ENCODE measurements at regions not wholly inside any gene's neighbourhood (a gene's known extent, or its start where the extent isn't known, plus 50 kb on each side); places are given as distances from the start of the nearest gene placed in this dataset.

DNA sequence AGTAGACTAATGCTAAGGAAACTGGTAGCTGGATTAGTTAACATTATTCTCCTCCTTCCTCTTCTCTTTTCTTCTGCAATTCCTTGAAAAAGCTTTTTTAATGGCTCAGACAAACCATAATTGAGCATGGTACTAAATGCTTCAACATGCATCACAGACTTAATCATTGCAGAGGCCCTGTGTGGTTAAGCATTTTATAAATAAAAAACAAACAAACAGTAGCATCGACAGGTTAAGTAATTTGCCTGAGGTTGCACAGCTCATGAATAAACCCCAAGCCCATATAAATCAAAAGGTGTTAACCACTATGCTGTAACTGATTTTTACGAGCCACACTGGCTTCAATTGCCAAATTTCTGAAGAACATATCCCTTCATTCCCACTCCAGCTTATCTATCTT is 462.1 kb downstream of the LMO4 start:
- no peak for DNase-seq

DNA sequence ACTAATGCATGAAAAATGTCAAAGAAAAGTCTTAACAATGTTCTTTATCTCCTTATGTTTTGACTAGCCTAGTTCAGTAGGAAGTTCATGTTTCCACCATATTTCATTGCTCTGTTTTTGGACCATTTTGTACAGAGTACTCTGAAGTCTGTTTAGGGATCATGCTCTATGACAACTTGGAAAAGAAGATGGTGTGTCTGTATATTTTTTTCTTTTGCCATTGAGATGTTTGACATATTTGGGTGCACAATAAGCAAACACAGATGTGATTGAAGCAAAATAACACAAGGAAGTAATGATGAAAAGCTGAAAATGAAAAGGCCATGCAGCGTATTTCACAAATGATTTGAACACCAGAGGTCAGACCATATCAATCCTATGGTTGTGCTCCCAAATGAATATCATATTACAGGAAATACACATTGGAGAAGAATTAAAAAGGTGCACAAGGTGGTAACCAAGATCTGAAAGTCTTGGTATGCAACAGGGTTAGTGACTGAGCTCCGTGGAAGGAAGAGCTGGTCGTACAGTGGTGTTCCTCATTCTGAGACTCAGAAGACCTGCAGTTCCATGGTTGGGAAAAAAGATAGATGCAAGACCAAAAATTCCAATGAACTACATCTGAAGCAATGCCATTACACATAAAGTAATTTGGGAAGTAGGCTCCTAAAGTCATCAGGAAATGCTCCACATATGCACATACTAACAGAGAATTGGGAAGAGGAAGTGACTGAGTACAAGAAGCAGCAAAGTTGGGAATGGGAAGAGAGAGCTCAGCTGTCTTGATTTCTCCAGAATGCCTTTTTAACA is 463.5 kb downstream of the LMO4 start:
- no peak for DNase-seq

GRCh38 chr1:87794788-87795614 is 466.3 kb downstream of the LMO4 start:
- DNase-seq, result no peak

GRCh38 chr1:87795615-87796337 is 467.1 kb downstream of the LMO4 start:
- no peak for DNase-seq

GRCh38 chr1:87796471-87796901 is 467.8 kb downstream of the LMO4 start:
- no peak for DNase-seq

GRCh38 chr1:87799451-87799850 is 470.8 kb downstream of the LMO4 start:
- no peak for DNase-seq

DNA sequence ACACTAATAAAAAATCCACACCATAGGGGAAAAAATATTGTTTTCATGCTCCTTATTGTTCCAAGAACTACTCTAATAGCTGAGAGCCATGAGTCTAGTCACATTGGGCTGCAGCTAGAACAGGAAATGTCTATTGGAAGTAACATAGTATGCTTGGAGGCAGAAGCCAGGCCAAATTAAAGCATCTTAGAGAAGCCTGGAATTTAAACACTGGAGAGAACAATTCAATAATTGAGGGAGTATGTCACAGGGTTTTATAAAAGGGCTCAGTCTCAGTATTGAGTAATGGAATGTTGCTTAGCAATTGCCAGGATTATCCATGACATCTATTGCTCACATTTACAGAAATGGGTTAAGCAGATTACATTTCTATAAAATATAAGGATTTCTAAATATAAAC is 471.3 kb downstream of the LMO4 start:
- DNase-seq, result no peak

DNA sequence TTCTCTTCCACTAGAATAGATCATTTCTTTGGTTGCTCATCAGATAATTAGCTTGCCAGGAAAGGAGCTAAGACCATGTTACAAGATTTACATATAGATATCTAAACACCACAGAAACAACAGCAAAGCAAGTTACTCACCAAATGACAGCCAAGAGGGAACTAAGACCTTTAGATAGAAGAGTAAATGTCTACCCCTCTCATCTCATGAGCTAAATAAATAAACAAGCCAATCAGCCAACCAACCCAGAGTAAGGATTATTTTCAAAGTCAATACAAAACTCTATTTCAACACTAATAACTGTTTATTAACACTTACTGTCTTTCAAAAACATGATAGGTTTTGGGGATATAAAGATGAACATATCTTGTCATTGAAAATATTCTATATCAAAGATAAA is 474.7 kb downstream of the LMO4 start:
- DNase-seq, result no peak

DNA sequence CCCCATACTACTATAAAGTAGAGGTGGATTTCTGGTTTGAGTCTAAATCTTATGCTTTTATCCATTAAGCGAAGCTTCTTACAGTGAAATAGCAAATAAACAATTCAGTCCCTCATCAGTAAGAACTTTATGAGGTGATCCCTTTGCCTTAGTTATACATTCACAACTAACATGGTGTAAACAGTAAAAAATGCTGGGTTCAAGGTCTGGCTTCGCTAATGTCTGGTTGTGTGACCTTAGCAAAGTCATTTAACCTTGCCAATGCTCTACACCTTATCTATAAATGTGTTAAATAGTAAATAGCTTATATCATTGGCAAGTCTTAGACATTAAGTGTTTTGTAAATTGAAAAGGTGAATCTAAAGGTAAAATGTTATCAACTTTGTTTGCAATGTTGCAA is 475.4 kb downstream of the LMO4 start:
- DNase-seq, result no peak

DNA sequence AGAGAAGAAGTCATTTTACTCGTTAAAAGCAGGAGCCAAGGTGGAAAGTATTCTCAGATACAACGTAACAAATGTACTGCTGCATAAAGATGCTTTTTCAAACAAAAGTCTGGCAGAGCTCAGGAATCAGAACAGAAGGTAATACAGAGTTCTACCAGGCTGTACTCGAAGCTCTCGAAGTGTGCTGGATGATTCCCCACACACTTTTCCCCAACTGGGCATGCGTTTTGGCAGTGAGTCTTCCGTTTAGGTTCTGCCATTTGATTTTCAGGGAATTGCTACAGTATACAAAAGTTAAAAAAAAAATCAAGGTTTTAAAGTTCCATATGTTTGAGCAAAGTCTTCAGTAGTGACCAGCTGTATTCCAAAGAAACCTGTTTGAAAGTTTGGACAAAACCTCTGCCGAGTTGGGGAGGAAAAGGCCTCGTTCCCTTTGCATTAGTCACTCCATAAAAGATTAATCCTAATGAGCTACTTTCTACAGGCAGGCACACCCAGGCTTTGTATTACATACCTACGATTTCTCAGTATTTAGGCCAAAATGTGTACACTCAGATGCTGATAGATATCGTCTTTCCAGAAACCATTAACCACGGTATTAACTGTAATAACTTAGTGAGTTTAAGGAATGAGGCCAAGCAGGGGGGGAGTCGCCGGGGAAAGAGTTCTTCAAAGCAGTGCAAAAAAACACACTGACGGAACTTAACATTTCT is 477.1 kb downstream of the LMO4 start:
- no peak for DNase-seq

DNA sequence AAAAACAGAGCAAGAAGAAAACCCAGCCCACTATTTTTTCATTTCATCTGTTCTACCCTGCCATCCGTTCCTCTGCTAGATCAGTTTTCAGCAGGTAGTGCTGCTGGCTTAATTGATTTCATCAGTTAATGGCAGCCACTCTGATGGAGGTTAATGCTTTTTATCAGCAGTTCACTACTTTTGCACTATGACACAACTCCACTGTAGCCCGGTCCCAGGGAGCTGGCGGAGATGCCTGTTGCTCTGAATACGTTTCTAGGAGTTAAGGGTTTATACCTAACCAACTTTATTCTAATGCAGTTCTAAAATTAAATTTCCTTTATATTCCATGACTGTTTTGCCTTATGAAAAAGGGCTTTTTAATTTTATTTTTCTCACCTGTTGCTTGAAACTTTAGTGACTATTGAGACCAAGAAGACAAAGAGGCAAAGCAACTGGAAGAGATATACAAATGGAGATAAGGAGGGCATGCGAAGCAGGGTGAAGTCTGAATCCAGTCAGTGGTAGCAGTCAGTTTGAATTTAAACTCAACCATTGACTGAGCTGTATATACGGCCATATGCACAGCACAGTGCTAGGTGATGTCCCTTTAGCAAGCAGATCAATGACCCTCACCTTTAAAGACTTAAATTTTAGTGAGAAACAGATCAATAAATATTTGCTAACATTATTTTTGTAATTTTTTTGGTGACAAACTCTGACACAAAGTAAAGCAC is 477.9 kb downstream of the LMO4 start:
- no peak for DNase-seq

DNA sequence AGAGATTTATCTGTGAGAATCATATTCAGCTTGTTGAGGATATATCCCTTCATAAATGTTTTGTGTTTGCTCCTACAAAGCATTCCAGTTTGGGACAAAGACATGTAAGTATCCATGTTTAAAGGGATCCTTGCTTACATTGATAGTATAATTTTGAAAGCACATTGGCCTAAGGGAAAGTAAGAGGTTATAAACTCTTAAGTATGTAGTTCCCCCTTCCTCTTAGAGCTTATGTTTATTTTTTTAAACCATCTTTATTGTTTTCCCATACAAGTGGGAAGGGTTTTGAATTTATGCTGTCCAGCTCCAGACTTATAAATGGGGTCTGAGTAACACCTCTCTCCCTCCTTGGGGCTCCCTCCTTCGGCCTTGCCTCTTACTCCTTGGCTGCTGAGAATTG is 481.5 kb downstream of the LMO4 start:
- DNase-seq, result no peak

DNA sequence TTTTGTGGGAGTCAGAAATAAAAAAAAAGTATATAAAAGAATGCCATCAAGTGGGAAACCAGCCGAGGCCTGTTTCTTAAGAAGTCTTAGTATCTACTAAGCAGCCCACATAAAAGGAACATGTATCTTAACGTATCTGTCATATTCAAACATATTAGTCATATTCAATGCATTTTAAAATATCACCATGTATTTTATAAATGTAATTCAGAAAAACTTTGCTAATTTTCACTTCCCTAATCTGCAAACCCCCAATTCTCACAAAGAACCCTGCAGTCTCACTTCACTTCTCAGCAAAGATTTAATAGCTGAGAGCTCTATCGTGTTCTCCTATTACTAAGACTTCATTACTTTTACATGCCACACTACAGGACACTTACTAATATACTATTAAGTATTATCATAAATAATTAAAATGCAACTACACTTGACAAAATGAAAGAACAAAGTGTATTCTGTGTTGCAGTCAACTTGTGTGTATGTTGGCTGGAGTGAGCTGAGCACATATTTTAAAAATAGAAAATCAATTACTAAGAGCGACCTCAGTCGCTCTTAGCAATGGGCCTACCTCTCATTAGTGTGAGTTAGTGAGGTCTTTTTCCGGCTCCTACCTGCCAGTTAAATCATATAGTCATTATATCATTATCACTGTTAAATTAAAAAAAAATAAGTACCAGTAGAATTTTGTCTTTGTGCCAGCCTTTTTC is 484.3 kb downstream of the LMO4 start:
- DNase-seq, result no peak

DNA sequence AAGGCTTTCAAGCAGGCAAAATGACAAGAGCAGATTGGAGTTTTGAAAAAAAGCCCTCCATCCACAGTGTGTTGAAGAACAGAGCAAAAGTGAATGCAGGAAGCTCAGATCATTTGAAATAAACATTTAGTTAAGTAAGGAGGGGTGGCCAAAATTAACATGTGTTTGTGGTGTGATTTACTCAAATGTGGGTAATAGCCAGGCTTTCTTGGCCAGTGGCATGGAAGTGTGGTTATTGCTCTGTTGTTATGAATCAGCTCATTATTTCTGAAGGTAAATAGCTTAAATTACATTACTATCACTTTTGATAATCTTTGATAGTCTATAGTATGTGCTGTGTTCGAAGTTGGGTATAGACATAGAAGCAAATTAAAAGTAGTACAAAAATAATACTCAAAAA is 485.9 kb downstream of the LMO4 start:
- no peak for DNase-seq

GRCh38 chr1:87816646-87817045 is 488.0 kb downstream of the LMO4 start:
- no peak for DNase-seq

DNA sequence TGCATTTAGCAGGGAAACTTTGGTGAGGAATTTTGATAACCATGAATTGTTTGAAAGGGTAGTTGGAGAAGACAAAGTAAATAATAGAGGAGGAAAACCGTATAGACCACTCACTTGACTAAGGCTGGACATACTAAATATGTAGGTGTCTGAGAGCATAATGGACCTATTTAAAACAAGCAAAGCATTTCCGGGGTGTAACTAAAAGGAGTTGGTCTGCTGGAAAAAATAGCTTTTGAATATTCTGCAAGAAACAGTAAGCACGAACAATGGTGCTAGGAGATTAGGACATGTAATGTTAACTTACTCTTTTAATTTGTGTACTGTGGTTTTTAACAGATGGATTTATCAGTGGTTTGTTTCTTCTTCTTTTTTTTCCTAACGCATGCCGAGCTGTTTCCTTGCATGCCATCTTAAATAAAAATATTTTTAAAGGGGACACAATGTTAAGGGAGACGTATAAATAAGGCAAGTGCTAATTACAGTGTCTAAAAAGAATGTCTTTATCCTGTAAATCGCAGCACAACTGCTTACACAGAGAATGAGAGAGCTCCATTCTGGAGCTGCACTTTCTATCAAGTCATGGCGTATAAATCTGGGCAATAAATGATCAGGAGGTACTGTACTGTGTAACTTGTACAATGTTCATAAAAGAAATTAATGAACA is 492.1 kb downstream of the LMO4 start:
- DNase-seq, result no peak

DNA sequence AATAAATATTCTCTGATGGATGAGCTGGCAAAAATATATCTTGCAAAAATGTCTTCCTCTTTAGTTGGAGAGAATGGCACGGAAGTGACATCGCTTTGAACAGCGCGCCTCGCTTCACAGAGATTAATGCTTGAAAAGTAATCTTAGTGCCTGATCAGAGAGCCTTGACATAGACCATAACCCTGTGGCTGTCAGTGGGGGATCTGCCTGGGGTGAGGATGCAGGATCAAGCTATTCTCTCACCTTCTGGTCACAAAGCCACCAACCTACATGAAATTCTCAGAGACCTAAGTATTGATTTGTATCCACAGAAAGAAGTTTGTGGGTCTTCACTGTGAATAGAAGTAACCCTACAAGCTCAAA is 492.6 kb downstream of the LMO4 start:
- no peak for DNase-seq

- no peak for DNase-seq
These were observed 498.1 kb downstream of the LMO4 start for GRCh38 chr1:87826681-87827251.

DNA sequence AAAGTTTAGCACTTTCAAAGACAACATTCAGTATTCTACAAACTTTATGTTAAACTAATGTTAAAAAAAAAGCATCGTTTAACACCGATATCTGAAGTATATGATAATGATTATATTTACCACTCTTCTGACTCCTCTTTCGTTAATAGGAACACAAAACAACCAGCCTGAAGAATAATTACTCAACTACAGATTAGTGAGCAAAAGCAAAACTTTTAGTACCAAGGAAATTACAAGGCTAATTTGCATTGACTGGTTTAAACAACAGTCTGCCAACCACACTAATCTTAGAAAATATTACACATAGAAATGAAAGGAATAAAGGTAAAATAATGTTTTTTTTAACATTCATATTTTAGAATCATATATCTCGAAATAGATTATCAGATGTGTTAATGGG is 500.7 kb downstream of the LMO4 start:
- no peak for DNase-seq

DNA sequence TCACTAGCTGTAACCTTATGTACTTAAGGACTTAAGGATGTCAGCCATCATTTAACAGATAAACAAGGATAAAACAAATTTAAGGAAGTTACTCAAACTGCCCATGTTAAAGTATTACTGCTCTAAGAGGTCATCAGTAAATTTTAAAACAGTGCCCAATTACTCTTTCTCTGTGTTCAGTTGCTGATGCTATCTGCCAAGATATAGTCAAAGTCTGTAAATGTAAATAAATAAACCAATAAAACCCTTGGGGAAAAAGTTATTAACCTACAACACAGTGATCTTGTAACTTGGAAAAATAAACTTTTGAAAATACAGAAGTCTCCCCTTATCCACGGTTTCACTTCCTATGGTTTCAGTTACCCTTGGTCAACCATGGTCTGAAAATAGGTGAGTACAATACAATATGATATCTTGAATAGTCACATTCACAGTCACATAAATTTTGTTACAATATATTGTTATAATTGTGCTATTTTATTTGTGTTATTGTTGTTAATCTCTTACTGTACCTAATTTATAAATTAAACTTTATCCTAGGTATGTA is 501.8 kb downstream of the LMO4 start:
- DNase-seq, result no peak

All from activated CD4-positive, CD25-positive, alpha-beta regulatory T cell (primary cell).